NCI-H69 (cell line): ENCODE measurements at regions not wholly inside any gene's neighbourhood (a gene's known extent, or its start where the extent isn't known, plus 50 kb on each side); places are given as distances from the start of the nearest gene placed in this dataset.
"Not testable (repeated sequence)": the region's sequence is repeated elsewhere in the genome, so short reads cannot be mapped to it uniquely, and the experiment has no call there.

Experiments
- DNase-seq: peaks from one replicate; lab custom pipeline; 2025; lab: John Stamatoyannopoulos, UW

- no peak for DNase-seq
Observed at GRCh38 chr14:105938055-105938863, 411.9 kb downstream of the TMEM121 start.

- DNase-seq = no peak
Observed at GRCh38 chr14:105938959-105939358, 412.6 kb downstream of the TMEM121 start.

- DNase-seq = no peak
Observed at GRCh38 chr14:105939810-105940508, 413.6 kb downstream of the TMEM121 start.

- no peak for DNase-seq
Observed at GRCh38 chr14:105940534-105941225, 414.3 kb downstream of the TMEM121 start.

GRCh38 chr14:105941226-105942166 is 415.1 kb downstream of the TMEM121 start:
- DNase-seq = no peak

GRCh38 chr14:105942725-105943124 is 416.3 kb downstream of the TMEM121 start:
- DNase-seq = not testable (repeated sequence)

GRCh38 chr14:105943973-105944602 is 417.7 kb downstream of the TMEM121 start:
- no peak for DNase-seq

- DNase-seq = peak; percentile 87
Observed at GRCh38 chr14:105944632-105945610, 418.5 kb downstream of the TMEM121 start.

GRCh38 chr14:105945896-105946295 is 419.5 kb downstream of the TMEM121 start:
- DNase-seq = peak; percentile 46

- no peak for DNase-seq
Observed at GRCh38 chr14:105947599-105947998, 421.2 kb downstream of the TMEM121 start.

GRCh38 chr14:105948955-105949354 is 422.6 kb downstream of the TMEM121 start:
- DNase-seq = peak; percentile 28

- DNase-seq = not testable (repeated sequence)
Observed at GRCh38 chr14:105950364-105950892, 424.0 kb downstream of the TMEM121 start.

- no peak for DNase-seq
Observed at GRCh38 chr14:105951399-105951798, 425.0 kb downstream of the TMEM121 start.

- no peak for DNase-seq
Observed at GRCh38 chr14:105952222-105952621, 425.8 kb downstream of the TMEM121 start.

GRCh38 chr14:105952826-105953225 is 426.4 kb downstream of the TMEM121 start:
- DNase-seq = no peak

- not testable (repeated sequence) for DNase-seq
Observed at GRCh38 chr14:105961625-105962024, 435.2 kb downstream of the TMEM121 start.

- no peak for DNase-seq
Observed at GRCh38 chr14:105962532-105962931, 436.1 kb downstream of the TMEM121 start.

GRCh38 chr14:105968291-105968690 is 441.9 kb downstream of the TMEM121 start:
- no peak for DNase-seq

- not testable (repeated sequence) for DNase-seq
Observed at GRCh38 chr14:105969026-105969425, 442.6 kb downstream of the TMEM121 start.

GRCh38 chr14:105970821-105971220 is 444.4 kb downstream of the TMEM121 start:
- DNase-seq = not testable (repeated sequence)
